GM18502 (cell line): ENCODE measurements at regions not wholly inside any gene's neighbourhood (a gene's known extent, or its start where the extent isn't known, plus 50 kb on each side); places are given as distances from the start of the nearest gene placed in this dataset.

Experiments used
- ATAC-seq: cut with Tn5 transposase; IDR thresholded peaks from one replicate; pipeline ENCODE4 v1.9.1; 2021; ENCODE audit warnings: mild to moderate bottlenecking; ENCODE audit not compliant: unreplicated experiment, poor library complexity

GRCh38 chr5:107268241-107268640 is 402.5 kb downstream of the EFNA5 start:
- ATAC-seq: no peak

DNA sequence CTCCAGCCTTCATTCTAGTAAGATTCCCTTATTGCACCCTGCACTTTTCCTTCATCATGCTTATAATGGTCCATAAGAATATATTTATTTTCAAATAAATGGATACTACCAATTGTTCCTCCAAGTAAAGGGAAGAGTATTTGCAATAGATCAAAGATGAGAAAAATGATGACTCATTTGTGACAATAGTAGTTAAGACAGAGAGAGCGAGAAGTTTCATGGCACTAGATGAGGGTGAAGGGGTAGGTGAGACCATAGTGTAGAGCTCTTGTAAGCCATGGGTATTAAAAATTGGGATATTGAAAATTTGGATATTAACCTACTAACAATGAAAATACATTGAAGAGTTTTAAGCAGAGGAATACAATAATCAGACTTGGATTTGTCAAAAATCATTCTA is 404.6 kb downstream of the EFNA5 start:
- no peak for ATAC-seq

DNA sequence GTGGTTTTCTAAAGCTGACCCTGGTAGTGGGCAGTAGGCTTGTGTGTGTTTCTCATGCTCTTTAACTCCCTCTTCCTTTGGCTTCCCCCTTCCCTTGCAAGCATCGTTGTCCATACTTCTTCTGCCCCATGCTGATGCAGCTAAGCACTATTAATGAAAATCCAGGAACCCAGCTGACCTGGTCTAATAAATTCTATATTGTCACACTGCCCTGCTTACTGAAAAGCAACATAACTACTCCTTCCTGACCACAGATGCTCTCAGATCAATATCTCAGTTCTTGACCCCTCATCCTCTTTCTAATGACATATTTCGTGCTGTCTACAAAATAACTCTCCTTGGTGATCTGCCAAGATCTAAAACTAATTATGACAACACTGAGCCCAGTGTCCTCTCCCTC is 405.5 kb downstream of the EFNA5 start:
- ATAC-seq: no peak

DNA sequence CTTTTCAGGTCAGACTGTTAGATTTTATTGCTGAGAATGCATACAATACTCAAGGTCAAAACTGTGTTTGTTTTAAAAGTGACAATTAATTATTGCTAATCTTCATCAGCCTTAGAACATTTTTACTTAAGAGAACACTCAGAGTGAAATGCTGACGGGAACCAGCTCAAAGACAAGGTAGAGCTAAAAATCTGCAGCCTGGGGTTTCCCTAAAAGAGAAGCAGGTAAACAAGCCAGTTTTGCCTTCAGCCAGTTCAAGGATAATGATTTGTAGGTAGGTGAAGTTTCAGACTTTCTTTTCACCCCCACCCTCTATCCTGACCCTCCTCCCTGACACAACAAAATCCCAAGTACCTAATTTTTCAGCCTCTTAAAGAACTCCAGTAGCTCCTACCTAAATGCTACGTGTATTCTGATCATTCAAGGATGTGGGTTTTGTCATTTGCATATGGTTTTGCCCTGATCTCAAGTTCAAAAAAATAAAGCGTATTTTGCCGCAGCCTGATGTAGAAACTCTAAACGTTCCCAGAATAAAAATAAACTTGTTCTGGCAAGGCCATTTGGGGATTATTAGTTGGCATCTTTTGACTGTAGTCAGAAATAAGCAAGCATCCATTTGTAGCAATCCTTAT is 407.2 kb downstream of the EFNA5 start:
- ATAC-seq: no peak

GRCh38 chr5:107257885-107258520 is 412.7 kb downstream of the EFNA5 start:
- peak; percentile 76 for ATAC-seq

- no peak for ATAC-seq
These were observed 415.9 kb downstream of the EFNA5 start for GRCh38 chr5:107254902-107255234.

- ATAC-seq: no peak
These were observed 416.4 kb downstream of the EFNA5 start for GRCh38 chr5:107254214-107254901.

DNA sequence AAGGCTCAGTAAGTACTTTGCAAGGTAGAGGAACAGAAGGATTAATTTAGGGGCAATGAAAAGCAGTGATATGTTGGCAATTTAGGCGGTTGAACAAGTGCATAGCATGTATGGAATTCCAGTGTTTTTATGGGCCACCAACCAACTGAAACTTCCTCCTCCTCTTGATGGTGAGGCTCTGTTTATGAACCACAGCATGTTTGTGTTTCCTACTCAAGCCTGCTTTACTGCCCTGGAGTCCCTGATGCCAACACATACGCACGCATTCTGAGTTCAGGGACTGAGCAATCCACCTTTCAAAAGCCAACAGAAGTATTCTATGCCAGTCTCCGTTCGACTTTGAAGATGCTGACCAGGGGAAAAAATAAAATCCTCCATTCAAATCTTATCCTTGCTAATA is 417.5 kb downstream of the EFNA5 start:
- no peak for ATAC-seq

GRCh38 chr5:107251151-107251550 is 419.6 kb downstream of the EFNA5 start:
- no peak for ATAC-seq

GRCh38 chr5:107248066-107248695 is 422.6 kb downstream of the EFNA5 start:
- peak; percentile 59 for ATAC-seq

DNA sequence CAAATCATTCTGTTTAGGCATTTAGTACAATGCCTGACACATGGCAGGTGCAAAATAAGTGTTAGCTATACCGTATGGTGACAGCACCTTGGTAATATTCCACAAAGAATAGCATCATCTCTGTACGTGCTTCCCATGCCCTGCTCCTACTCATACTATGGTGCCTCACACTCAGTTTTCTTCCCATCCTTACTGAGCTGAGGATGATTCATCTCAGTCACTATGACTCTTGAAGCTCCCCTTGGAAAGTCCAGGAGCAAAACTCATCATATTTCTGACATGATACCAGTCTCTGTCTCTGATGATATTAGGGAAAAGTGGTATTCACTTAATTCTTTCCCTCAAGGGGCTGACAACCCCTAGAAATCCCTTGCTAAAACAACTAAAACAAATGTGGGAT is 423.3 kb downstream of the EFNA5 start:
- no peak for ATAC-seq

- no peak for ATAC-seq
These were observed 427.5 kb downstream of the EFNA5 start for GRCh38 chr5:107243220-107243579.

DNA sequence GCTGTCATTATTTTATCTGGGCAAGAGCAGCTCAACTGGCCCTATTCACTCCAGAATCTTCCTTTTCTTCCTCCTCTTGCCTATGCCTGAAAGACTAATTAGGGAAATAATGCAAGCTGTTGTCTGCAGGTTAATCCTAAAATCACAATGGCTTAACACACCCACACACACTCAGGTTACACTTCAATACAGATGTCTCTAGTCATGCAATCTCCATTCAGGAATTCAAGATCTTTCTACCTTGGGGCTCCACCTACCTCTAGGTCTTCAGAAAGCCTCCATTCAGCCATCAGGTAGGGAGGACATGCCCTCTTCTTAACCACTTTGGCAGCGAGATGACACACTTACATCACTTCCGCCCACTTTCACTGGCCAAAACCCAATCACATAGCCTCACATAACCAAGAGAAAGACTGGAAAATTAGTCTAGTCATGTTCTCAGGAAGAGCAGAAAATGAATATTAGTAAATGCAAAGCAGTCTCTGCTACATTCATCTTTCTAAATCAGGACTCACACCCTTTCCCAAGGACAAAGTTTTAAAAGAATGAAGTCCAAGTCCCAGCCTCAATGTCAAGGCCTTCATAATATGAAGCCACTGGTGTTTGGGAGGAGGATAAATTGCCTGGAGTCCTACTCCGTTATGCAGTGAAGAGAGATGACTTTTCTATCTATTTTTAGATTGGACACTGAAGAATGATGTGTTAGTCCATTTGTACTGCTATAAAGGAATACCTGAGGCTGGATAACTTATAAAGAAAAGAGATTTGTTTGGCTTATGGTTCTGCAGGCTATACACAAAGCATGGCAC is 428.1 kb downstream of the EFNA5 start:
- ATAC-seq: no peak

DNA sequence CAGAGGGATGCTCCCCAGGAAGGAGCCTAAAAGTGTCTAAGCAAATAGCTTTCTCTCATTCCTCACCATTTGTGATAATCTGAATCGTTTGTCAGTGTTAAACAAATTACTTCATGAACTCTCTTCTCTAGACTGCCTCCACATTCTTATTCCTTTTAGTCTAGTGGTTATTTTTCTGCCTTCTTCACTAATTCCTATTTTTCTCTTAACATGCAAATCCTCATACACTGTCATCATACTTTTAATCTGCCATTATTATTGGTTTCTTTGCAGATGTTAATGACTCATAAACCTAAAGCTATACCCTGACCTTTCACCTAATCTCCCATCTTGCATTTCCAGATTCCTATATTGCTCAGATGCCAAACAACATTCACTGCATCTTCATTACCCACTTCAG is 428.9 kb downstream of the EFNA5 start:
- no peak for ATAC-seq

- ATAC-seq: no peak
These were observed 435.6 kb downstream of the EFNA5 start for GRCh38 chr5:107235167-107235566.

DNA sequence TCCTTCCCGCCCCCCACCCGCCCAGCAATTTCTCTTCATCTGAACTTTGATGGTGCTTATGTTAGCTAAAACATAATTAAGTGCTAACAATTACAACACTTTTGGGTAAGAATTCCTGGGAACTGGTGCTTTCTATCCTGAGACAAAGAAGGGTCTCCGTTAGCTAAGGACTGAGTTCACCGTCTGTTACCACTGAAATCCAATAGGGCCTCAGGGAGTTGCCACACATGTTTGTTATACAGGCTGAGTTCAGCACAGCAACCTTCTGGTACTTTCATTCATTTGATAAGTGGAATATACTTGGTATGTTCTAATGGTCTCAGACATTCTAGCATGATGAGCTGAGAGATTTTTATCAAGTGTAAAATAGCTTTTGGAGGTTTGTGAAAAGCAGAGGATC is 437.9 kb downstream of the EFNA5 start:
- ATAC-seq: no peak

DNA sequence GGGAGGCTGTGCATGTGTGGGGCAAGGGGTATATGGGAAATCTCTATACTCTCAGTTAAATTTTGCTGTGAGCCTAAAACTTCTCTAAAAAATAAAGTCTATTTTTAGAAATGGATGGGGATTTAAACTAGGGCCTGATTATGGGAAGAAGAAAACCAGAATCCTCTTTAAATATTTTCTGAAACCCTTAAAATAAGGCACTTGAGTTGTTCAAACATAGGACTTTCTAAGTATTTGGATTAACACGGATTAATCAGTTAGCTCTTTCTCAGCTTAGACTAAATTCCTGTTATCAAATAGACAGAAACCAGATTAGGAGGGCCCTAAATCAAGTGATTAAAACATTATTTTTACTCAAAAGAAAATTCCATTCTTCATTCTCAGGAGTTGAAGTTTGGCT is 438.4 kb downstream of the EFNA5 start:
- no peak for ATAC-seq

- ATAC-seq: no peak
These were observed 439.5 kb downstream of the EFNA5 start for GRCh38 chr5:107231191-107231590.

GRCh38 chr5:107230367-107230766 is 440.4 kb downstream of the EFNA5 start:
- ATAC-seq: no peak

GRCh38 chr5:107228226-107228625 is 442.5 kb downstream of the EFNA5 start:
- ATAC-seq: no peak

GRCh38 chr5:107224272-107224671 is 446.5 kb downstream of the EFNA5 start:
- no peak for ATAC-seq
